Fibroblast of pulmonary artery (primary cell): ENCODE measurements at regions not wholly inside any gene's neighbourhood (a gene's known extent, or its start where the extent isn't known, plus 50 kb on each side); places are given as distances from the start of the nearest gene placed in this dataset.

Experiments used
- DNase-seq: peaks from one replicate; pipeline ENCODE4 v3.0.0-alpha.2; 2010; ENCODE audit warnings: low read depth
- H3K4me3 ChIP-seq: replicated peaks from 2 replicates; pipeline ENCODE4 v1.5.1; 2011; ENCODE audit warnings: low read depth, mild to moderate bottlenecking, control low read depth, low read length, moderate library complexity
- TF ChIP-seq, protein P1 (sequence below): IDR thresholded peaks from 2 replicates; pipeline ENCODE4 v1.5.1; 2011; ENCODE audit warnings: mild to moderate bottlenecking, control low read depth, low read length, inconsistent platforms; ENCODE audit errors: missing control alignments

DNA sequence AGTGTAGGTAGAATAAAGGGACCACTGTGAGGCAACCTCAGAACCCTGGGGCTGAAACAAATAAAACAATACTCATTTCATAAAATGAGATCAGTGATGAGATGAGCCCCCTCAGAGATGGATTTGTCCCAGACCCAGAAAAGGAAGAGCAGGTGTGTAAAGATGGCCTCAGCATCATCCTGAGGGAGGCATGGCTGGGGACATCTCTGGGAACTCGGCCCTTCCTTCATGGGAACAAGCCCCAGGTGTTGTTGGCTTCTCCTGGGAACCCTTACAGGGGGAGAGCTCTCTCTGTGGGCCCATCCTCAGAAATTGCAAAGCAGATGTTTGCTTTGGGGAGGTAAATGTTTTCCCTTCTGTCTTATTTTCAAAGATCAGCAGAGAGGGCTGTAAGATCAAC is 133.2 kb upstream of the USP24 start:
- no peak overlapping the region for H3K4me3 ChIP-seq
- DNase-seq = no peak
- TF ChIP-seq, protein P1, sequence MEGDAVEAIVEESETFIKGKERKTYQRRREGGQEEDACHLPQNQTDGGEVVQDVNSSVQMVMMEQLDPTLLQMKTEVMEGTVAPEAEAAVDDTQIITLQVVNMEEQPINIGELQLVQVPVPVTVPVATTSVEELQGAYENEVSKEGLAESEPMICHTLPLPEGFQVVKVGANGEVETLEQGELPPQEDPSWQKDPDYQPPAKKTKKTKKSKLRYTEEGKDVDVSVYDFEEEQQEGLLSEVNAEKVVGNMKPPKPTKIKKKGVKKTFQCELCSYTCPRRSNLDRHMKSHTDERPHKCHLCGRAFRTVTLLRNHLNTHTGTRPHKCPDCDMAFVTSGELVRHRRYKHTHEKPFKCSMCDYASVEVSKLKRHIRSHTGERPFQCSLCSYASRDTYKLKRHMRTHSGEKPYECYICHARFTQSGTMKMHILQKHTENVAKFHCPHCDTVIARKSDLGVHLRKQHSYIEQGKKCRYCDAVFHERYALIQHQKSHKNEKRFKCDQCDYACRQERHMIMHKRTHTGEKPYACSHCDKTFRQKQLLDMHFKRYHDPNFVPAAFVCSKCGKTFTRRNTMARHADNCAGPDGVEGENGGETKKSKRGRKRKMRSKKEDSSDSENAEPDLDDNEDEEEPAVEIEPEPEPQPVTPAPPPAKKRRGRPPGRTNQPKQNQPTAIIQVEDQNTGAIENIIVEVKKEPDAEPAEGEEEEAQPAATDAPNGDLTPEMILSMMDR = no peak

DNA sequence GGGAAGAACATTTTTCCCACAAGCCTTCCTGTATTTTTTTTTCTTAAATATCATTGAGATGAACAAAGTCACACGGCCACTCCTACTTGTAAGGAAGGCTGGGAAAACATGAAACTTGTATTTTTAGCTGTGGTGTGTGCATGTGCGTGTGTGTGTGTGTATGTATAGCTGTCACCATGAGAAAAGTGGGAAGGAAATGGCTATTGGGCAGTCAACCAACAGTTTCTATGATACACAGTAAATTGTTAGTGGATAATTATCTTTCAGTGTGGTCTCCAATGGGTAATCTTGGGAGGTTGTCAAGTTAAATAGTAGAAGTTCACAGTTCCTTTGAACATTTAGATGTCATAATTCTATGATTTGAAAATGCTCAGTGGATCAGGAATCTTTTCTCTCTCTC is 132.7 kb upstream of the USP24 start:
- DNase-seq = no peak
- H3K4me3 ChIP-seq = no peak overlapping the region
- TF ChIP-seq, protein P1 = no peak

DNA sequence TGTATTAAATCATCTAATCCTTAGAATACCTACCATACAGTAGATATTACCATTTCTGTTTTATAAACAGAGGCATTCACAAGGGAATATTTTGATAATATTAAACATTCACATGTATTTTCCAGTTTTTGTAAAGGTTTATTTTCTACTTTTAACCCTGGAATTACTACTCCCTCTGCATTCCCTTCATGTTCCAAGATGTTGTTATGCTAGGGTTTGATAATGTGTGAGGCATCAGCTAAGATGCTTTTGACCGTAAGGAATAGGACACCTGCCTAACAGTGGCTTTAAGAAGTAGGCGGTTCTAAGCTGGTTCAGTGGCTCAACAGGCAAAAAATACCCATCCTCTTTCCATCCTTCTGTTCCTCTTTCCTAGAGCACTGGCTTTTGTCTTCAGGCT is 131.9 kb upstream of the USP24 start:
- no peak overlapping the region for H3K4me3 ChIP-seq
- DNase-seq = no peak
- TF ChIP-seq, protein P1 = no peak

DNA sequence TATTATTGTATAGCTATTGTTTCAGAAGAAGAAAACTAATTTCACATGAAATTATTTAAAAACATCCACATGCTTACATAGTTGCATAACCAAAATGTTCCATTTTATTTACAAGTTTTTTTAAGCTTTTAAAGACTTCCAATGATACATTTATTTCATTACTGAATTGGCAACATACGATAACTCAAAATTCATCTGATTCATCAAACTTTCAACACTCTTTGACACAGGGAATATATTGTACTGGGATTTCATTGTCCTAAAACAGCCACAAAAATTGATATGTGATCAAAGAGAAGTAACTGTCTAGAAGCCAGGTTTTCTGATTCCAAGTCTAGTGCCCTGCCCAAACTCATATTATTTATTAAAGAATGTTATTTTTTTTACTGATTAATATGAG is 131.4 kb upstream of the USP24 start:
- no peak for DNase-seq
- H3K4me3 ChIP-seq = no peak overlapping the region
- TF ChIP-seq, protein P1 = no peak

DNA sequence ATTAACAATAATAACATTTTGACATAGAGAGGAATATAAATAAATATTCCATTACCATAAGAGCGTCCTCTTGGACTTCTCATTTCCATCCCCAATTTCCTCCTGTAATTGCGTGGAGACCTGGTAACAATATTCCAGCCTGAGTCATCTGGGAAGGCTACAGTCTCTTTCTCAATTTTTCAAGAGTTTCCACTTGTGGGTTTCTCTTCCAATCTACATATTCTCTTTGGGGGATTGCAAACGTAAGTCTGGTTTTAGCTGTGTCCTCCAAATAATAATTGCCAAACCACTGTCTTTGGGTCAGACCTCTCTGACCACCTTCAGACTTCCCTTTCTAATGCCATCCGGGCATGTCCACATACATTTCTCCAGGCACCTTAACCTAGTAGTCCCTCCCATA is 124.5 kb upstream of the USP24 start:
- H3K4me3 ChIP-seq = no peak overlapping the region
- DNase-seq = no peak
- TF ChIP-seq, protein P1 = no peak

DNA sequence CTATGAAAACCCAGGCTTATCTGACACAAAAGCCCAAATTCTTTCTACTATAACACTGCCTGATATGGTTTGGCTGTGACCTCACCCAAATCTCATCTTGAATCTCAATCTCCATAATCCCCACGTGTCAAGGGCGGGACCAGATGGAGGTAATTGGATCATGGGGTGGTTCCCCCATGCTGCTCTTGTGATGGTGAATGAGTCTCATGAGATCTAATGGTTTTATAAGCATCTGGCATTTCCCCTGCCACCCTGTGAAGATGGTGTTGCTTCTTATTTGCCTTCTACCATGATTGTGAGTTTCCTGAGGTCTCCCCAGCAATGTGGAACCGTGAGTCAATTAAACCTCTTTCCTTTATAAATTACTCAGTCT is 123.3 kb upstream of the USP24 start:
- no peak overlapping the region for H3K4me3 ChIP-seq
- TF ChIP-seq, protein P1 = no peak
- DNase-seq = no peak

DNA sequence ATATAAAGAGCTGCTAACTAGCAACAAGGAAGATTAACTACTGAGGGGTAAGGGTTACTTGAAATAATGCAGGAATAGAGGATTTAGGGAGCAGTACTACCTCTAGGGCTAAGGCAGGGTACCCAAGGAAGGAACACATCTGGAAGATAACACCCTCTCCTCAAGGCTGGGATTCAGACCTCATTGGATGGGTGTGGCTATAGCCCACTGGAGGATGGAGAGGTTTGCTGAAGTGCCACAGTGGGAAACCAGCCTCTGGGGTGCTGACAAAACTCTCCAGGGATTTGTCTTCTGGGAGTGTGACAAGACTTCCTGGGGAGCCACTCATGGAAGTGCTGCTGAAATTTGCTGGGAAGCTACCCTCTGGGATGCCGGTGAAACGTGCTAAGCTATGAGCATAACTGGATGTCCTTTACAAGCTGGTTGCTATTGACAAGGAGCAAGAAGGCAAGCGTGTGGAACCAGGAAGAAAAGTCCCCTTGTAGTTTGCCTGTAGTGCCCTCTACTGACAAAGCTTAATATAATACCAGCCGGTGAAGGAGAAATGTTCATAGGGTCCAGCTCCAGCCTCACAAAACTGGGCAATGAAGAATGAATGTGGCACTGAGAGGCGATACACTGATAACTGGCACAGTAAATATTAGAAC is 122.8 kb upstream of the USP24 start:
- H3K4me3 ChIP-seq = no peak overlapping the region
- DNase-seq = peak; percentile 83
- TF ChIP-seq, protein P1 = peak; percentile 68
